Psoas muscle (tissue), 7 donors: ENCODE measurements at regions not wholly inside any gene's neighbourhood (a gene's known extent, or its start where the extent isn't known, plus 50 kb on each side); places are given as distances from the start of the nearest gene placed in this dataset.

ENCODE experiments used
- ATAC-seq, 4 donors: fragments of 200-7000 bp; cut with Tn5 transposase; one replicate each; pipeline ENCODE4 v1.9.1; 2020; ENCODE audit warnings: moderate library complexity in 3 of 4, mild to moderate bottlenecking in 2 of 4
- DNase-seq, 2 donors: peaks; one replicate each; pipeline ENCODE4 v3.0.0-alpha.2; 2020
- H3K27ac ChIP-seq: fragments of 200-600 bp; one replicate; pipeline ENCODE4 v1.8.0; 2022
- H3K27me3 ChIP-seq, 3 donors: fragments of 200-600 bp in 1 of 3; one replicate each; pipeline versions ENCODE4 v1.6.1 to v1.8.0; 2013 to 2022; ENCODE audit warnings: low read length in 2 of 3, mild to moderate bottlenecking in 2 of 3, moderate library complexity in 1 of 3; ENCODE audit not compliant: insufficient read depth in 3 of 3
- H3K36me3 ChIP-seq, 2 donors: fragments of 200-600 bp in 1 of 2; one replicate each; pipeline versions ENCODE4 v1.6.1 to v1.8.0; 2013 to 2022; ENCODE audit warnings: low read depth in 1 of 2, mild to moderate bottlenecking in 1 of 2, moderate library complexity in 1 of 2; ENCODE audit not compliant: insufficient read depth in 1 of 2
- H3K4me1 ChIP-seq: fragments of 200-600 bp; one replicate; pipeline ENCODE4 v1.8.0; 2022
- H3K4me3 ChIP-seq: fragments of 200-600 bp; one replicate; pipeline ENCODE4 v1.8.0; 2022; ENCODE audit warnings: mild to moderate bottlenecking
- H3K9me3 ChIP-seq: fragments of 200-600 bp; one replicate; pipeline ENCODE4 v1.8.0; 2022
- CTCF ChIP-seq: fragments of 200-600 bp; IDR thresholded peaks from one replicate; pipeline ENCODE4 v1.8.0; 2022; ENCODE audit warnings: antibody characterized with exemption
- WGBS, 3 donors: extraction: QIAGEN DNeasy Blood & Tissue Kit; methylation state at CpG; one replicate each; pipeline versions ENCODE4 v1.1.6 to v1.1.7; 2013; 5-methylcytosine and 5-hydroxymethylcytosine counted together
- intact Hi-C, 2 donors: fragments of 100-400 bp; cut with DNase I; formaldehyde crosslinking; loops; one replicate each; pipeline versions ENCODE4 v1.11.0 to v1.14.2; 2022
- donor health status: healthy with polysubstance abuse.
- donor health status: DM: no; HTN: no; CAD: no; lungs with moderate emphysema.
- donor health status: Bipolar disorder and iron deficiency.
- donor health status: healthy.
- donor health status: DM: yes; HTN: yes; CAD: no.
- donor health status: DM: no; HTN: no; CAD: no.
- donor health status: DM: yes; HTN: yes; CAD: no.

GRCh38 chr17:77493901-77494663 lies 353.3 kb downstream of the SEC14L1 start:
- Histone ChIP-seq H3K27ac (no peak overlapping the region), H3K9me3 (no peaks in the 10 kb centered on the region), H3K27me3 (no peaks in the 10 kb centered on the region), H3K36me3 (peaks cover 0 to 72% of the 10 kb centered on the region in 2 donors), H3K4me1 (peaks cover 19% of the 10 kb centered on the region), H3K4me3 (no peak overlapping the region)
- DNase-seq (peak in 1 of 2 donors; percentile 34), ATAC-seq (no peak)
- intact Hi-C loops: loop anchor here (2.0 to 10.0 kb wide), 3 partner anchors 63 to 409 kb away; no protein-coding TSS in a partner anchor
- 84 to 85% (median 84%) methylated on average over 9 of the region's 9 CpGs for WGBS, 3 donors
- no peak for TF ChIP-seq CTCF

- TF ChIP-seq CTCF: peak; percentile 98
- no peaks in the 10 kb centered on the region for H3K27me3 ChIP-seq
- peaks cover 0 to 75% of the 10 kb centered on the region in 2 donors for H3K36me3 ChIP-seq
- DNase-seq: peak; percentile 79 to 87
- H3K4me3 ChIP-seq: no peak overlapping the region
- intact Hi-C loops: loop anchor here (1.0 to 10.0 kb wide), 4 partner anchors 64 to 410 kb away; no protein-coding TSS in a partner anchor
- 29 to 35% (median 32%) methylated on average over 17 to 18 of the region's 18 CpGs for WGBS, 3 donors
- H3K27ac ChIP-seq: no peak overlapping the region
- ATAC-seq: peak; percentile 69 to 78 (median 76)
- H3K4me1 ChIP-seq: peaks cover 12% of the 10 kb centered on the region
- no peaks in the 10 kb centered on the region for H3K9me3 ChIP-seq
Measured at GRCh38 chr17:77494664-77495435, 354.1 kb downstream of the SEC14L1 start.

DNA sequence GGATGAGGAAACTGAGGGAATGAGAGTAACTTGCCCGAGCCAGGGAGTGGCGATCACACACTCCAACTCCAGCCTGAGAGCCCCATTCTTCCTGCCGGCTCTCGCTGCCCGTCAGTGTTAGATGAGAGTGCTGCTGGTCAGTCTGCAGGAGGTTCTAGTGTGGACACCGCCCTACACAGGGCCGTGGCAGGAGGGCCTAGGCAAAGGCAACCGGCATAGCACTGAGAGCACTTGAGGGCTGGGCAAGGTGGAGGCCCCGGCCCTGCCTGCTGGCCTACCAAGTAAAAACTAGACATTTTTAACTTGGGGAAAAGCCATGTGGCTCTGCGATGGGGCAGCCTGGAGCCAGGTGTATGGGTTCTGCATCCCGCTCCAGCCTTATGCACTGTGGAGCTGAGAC lies 354.8 kb downstream of the SEC14L1 start:
- ATAC-seq (no peak), DNase-seq (peak in 1 of 2 donors; percentile 46)
- no peaks in the 10 kb centered on the region for H3K27me3 ChIP-seq
- intact Hi-C loops: loop anchor here (1.0 to 10.0 kb wide), 4 partner anchors 65 to 411 kb away; no protein-coding TSS in a partner anchor
- 92 to 94% (median 93%) methylated on average over 11 of the region's 11 CpGs for WGBS, 3 donors
- no peaks in the 10 kb centered on the region for H3K9me3 ChIP-seq
- TF ChIP-seq CTCF: no peak
- peaks cover 5% of the 10 kb centered on the region for H3K4me1 ChIP-seq
- H3K27ac ChIP-seq: no peak overlapping the region
- H3K4me3 ChIP-seq: no peak overlapping the region
- peaks cover 0 to 71% of the 10 kb centered on the region in 2 donors for H3K36me3 ChIP-seq

DNA sequence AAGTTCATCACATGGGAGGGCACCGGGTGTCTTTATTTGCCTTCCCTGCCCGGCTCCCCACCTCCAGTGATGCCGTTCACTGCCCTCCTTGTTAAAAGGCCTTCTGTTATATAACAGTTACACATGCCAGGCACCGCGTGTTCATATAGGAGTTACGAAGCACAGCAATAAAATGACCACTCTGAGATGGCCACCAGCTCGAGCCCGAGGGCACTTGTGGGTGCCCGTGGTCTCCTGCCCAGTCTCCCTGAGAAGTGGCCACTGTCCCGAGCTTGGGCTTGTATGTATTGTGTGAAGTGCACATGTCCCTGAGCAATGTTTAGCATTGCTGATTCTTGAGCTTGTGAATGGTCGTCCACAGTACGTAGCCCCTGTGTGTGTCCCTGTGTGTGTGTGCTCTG lies 355.6 kb downstream of the SEC14L1 start:
- peaks cover 0 to 70% of the 10 kb centered on the region in 2 donors for H3K36me3 ChIP-seq
- intact Hi-C loops: loop anchor here in 1 of 2 donors (10.0 kb wide), 1 partner anchor 412 kb away; no protein-coding TSS in a partner anchor

More for the DNA sequence above, 355.6 kb downstream of the SEC14L1 start:
- no peaks in the 10 kb centered on the region for H3K9me3 ChIP-seq
- H3K27me3 ChIP-seq: no peaks in the 10 kb centered on the region
- H3K4me1 ChIP-seq: no peaks in the 10 kb centered on the region
- no peak for TF ChIP-seq CTCF
- WGBS, 3 donors: 92 to 93% (median 93%) methylated on average over 12 of the region's 12 CpGs
- no peak overlapping the region for H3K4me3 ChIP-seq
- DNase-seq: peak in 1 of 2 donors; percentile 36
- H3K27ac ChIP-seq: no peak overlapping the region
- ATAC-seq: no peak
